GM18511 (cell line): ENCODE measurements at regions not wholly inside any gene's neighbourhood (a gene's known extent, or its start where the extent isn't known, plus 50 kb on each side); places are given as distances from the start of the nearest gene placed in this dataset.

Source experiments
- ATAC-seq: cut with Tn5 transposase; IDR thresholded peaks from one replicate; pipeline ENCODE4 v1.9.1; 2021; ENCODE audit warnings: mild to moderate bottlenecking, moderate library complexity; ENCODE audit not compliant: unreplicated experiment

DNA sequence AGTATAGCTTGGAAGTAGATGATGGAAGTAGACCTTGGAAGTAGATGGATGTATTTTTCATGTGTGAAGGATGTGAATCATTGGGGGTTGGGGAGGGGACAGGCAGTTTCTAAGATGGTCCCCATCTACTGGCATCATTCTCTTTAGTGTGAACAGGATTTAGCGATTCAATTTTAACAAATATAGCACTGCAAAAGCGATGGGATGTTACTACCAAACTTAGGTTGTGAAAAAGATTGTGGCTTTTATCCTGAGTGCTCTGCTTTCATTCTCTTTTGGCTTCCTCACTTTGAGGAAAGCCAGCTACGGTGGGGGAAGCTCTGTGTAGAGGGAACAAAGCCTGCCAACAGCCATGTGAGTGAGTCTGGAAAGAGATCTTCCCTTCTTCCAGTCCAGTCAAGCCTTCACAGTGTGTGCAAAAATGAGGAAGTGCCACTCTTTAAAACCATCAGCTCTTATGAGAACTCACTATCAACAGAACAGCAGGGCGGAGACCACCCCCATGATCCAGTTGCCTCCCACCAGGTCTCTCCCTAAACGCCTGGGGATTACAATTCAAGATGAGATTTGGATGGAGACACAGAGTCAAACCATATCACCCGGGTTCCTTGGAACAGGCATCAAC is 441.4 kb downstream of the SH3GL2 start:
- ATAC-seq, result no peak

GRCh38 chr9:18022642-18023041 is 443.8 kb downstream of the SH3GL2 start:
- ATAC-seq, result no peak

DNA sequence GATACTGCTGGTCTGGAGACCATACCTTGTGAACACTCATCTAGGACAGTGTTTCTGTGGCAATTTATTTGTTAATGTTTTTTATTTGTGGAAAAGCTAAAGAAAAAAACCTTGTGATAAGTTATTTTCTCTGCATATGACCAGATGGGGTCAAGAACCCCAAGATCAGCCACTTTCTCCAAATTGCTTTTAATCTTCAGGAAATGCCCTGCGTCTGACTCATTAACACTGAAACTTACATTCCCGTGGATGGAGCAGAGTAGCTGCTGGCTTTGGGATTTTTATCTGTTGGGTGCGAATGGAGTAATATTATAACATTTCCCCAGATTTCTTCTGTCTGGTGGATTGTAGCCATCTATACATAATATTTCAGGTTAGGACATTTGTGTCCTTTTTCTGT is 444.5 kb downstream of the SH3GL2 start:
- ATAC-seq, result no peak

DNA sequence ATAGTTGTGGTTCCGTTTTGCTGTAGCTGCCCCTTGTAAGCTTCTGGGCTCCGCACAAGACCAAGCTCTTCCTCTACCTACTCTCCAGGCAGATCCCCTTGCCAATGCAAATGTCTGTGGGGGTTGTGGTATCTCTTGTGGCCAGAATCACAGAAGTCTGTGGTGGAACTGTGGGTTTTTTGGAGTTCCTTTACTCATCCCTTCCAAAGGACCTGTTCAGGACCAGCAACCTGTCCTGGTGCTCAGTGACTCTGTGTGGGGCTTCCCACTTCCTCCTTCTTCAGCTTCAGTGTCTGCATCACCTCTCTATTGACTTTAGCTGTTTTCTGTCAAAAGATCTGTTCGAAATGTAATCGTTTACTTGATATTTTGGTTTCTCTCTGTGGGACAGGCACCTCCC is 441.3 kb upstream of the ADAMTSL1 start:
- no peak for ATAC-seq

DNA sequence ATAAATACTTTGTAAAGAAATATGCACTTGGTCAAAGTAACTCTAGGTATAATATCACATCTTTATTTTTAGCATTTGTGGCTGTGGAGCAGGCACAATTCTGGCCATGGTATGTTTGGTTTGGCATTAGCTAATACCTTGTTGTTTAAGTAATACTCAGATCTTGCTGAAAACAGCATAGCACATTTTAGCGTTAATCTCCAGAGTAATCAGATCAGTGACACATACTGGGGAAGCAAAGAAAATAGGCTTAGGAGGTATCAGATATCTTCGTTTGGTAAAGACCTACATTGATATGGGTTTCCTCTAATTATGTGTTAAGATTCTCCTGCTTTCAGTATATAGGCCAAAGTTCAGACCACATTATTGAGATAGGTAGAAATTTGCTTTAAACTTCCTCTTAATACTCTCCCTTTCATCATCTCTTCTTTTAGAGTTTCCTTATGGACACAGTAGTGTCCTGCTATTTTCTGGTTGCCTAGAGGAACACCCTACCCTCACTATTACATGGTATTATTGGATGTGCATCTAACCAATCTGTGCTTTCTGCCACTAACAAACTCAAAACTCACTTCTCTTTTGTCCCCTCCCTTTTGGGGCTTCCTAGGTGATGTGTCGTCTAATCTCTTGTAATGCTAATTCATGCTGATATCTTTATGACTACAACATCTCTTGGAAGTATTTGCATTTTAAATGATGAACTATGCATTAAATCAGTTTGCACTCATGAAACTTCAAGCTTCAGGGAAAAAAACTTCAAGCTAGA is 437.3 kb upstream of the ADAMTSL1 start:
- no peak for ATAC-seq

DNA sequence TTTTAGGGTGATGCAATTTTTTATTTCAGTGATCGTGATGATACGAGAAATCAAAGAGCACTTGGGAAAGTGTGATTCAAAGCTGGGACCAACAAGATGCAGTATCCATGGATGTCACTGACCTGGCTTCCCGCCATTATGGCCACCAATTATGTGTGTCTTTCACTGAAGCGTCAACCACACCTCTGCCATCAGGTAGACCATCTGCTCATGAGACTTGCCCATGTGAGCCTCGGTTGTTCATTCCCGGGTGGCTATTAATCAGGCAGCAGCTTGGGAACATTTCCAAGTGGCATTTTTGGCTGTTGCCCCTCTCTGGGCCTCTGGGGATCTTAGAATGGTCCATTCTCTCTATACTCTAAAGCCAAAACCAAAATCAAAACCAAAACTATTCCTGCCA is 436.0 kb upstream of the ADAMTSL1 start:
- no peak for ATAC-seq

- no peak for ATAC-seq
Measured at GRCh38 chr9:18040327-18040726, 433.6 kb upstream of the ADAMTSL1 start.

- no peak for ATAC-seq
Measured at GRCh38 chr9:18043978-18044377, 430.0 kb upstream of the ADAMTSL1 start.

- ATAC-seq, result no peak
Measured at GRCh38 chr9:18045326-18045725, 428.6 kb upstream of the ADAMTSL1 start.

DNA sequence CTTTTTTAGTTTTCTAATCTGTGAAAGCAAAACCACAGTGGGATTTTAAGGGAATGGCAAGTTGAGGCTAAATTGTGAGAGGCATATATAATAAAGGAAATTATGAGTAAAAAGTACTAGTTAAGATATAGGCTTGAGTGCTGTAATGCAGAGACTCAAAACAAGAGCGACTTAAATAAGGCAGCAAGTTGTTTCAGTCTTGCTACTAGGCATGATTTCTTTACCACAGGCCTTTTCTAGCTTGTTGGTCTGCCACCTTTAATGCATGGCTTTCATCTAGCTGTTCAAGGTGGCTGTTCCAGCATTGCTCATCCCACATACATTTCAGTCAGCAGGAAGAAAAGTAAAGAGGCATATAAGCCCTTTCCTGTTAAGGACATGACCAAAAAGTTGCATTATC is 427.9 kb upstream of the ADAMTSL1 start:
- no peak for ATAC-seq

GRCh38 chr9:18051638-18052037 is 422.3 kb upstream of the ADAMTSL1 start:
- ATAC-seq, result no peak

- no peak for ATAC-seq
Measured at GRCh38 chr9:18052060-18052459, 421.9 kb upstream of the ADAMTSL1 start.

GRCh38 chr9:18056269-18056992 is 417.5 kb upstream of the ADAMTSL1 start:
- peak; percentile 2 for ATAC-seq

DNA sequence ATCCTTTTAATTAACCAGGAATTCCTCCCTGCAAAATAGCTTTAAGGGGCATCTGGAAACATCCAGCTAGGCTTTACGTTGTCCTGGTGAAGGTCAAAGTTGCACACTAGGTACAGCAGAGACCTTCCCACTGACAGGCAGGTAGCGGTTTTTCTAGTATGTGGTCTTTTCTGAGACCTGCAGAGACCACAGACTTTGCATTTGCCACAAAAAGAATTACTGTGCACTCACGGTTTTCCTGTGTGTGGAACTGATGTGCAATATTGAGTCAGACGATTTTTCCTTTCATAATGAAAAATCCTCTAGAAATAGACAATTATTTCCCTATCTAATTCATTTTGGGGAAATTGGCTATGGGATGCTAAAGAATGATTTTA is 417.0 kb upstream of the ADAMTSL1 start:
- ATAC-seq, result peak; percentile 94

GRCh38 chr9:18058564-18059442 is 415.1 kb upstream of the ADAMTSL1 start:
- no peak for ATAC-seq

DNA sequence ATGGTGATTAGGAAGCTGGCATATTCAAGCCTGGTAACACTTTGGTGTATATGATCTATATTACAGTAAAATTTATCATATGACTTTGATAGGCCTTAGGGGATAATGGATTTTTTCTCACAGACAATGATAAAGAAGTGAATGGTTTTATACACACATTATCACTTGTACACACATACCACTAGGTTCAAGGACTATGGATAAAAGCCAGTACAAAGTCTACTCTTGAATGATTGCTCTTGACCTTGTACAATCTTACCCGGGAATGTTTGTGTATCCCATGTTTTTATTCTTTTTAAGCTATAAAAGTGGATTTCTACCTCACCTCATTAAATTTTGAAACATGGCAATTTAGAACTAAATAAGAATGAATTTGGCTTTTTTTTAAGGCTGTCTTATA is 414.5 kb upstream of the ADAMTSL1 start:
- ATAC-seq, result no peak

DNA sequence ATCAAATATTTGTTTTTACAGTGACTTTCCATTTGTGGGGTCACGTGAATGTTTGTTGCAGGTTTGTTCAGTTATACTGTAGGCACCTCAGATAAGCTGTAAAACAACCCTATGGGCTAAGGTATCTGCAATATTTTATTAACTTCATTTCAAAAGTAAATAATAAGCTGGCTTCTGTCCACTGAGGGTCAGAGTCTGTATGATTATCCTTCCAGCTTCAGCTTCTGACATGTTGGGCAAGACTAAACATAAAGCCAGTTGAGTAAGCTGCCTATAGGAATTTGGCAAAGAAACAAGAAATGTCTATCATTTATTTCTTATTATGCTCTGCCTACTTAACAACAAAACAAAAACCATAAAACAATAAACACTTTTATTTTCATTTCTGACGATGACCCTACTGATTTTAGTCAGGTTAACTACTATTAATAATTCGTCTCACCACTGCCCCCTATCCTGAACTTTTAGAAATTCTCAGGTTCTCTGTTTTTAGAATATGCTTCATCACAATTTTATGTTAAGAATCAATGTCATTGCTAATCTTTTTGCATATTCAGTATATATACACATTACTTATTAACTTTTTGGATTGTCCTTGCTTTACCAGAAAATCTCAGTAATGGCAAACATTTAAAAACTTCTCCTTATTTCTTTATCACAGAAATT is 413.6 kb upstream of the ADAMTSL1 start:
- ATAC-seq, result no peak

- no peak for ATAC-seq
Measured at GRCh38 chr9:18061332-18061731, 412.6 kb upstream of the ADAMTSL1 start.

DNA sequence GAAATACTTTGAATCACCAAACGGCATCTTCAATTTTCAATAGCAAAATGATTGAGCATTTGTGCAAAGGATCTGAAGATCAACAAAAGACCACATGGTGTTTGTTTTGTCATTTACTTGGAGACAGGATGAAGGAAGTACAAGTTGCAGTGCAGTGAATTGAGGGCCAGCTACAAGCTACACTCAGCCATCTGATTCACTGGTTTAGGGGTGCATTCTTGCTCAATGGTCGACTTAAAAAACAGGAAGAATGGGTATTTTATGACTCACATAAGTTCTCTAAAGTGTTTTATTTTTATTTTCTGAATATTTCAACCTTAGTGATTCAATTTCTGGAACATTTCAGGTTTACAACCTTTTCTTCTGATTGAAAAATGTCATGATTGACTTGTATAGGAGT is 412.1 kb upstream of the ADAMTSL1 start:
- ATAC-seq, result no peak

DNA sequence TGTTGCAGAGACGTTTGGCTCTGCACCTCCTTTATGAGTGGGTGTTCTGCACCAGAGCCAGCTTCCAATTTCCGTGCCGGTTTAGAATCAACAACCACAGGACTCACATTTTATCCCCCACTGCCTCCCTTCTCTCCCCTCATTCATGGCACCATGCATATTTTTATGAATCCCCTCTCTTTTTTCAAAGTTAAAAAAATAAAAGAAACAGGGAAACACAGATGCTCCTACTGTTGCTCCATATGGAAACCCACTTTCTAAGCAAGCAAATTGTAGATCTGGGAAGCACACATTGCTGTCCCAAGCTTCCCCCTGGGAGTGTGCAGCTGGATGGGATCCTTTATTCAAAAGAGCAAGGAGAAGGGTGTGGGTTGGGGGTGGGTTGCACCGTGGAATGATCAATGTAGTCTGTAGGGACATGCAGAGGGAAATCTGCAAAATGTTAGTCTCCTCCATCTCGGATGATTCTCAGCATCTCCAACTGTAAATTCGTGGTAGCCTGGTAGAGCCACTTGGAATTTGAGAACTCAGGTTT is 410.0 kb upstream of the ADAMTSL1 start:
- no peak for ATAC-seq
